ENCODE measurements at regions not wholly inside any gene's neighbourhood (a gene's known extent, or its start where the extent isn't known, plus 50 kb on each side); places are given as distances from the start of the nearest gene placed in this dataset.

GRCh38 chr4:27119239-27119638, 258.6 kb downstream of the STIM2 start:
- CTCF ChIA-PET: no interaction called here
- no peak for ATAC-seq
- Histone ChIP-seq H3K36me3 (ENCODE audit: control insufficient read depth in 2 of 2, insufficient read depth in 2 of 2, low read length in 1 of 2) (no peaks in the 10 kb centered on the region), H3K4me2 (ENCODE audit: control insufficient read depth, insufficient read depth) (no peak overlapping the region), H4K20me1 (ENCODE audit: control insufficient read depth, insufficient read depth) (no peaks in the 10 kb centered on the region), H3K27me3 (replicated peaks in 1 of 2; ENCODE audit: control insufficient read depth in 2 of 2, insufficient read depth in 2 of 2, low read length in 1 of 2) (no peaks in the 10 kb centered on the region), H3K4me1 (ENCODE audit: control insufficient read depth, insufficient read depth, low read length) (no peaks in the 10 kb centered on the region), H2AFZ (ENCODE audit: control insufficient read depth, low read depth, low read length) (no peak overlapping the region), H3K9ac (ENCODE audit: control insufficient read depth, insufficient read depth, low read length) (no peak overlapping the region), H3K9me3 (replicated peaks; ENCODE audit: control insufficient read depth, insufficient read depth, low read length) (no peaks in the 10 kb centered on the region), H3K4me3 (no peak overlapping the region), H3K27ac (ENCODE audit: control insufficient read depth, insufficient read depth) (no peak overlapping the region), H3K79me2 (ENCODE audit: control insufficient read depth, insufficient read depth, low read length) (no peaks in the 10 kb centered on the region)
- TF ChIP-seq BCL3 (IDR thresholded peaks at IDR 0.05; ENCODE audit: borderline replicate concordance, insufficient read depth, low read depth, low read length, poor library complexity, severe bottlenecking) (no peak), SREBF2 (IDR thresholded peaks at IDR 0.05; ENCODE audit: low read length) (no peak), ATF7 (IDR thresholded peaks at IDR 0.05; ENCODE audit: low read depth) (no peak), ZBTB33 (IDR thresholded peaks at IDR 0.05) (no peak), HCFC1 (IDR thresholded peaks at IDR 0.05; ENCODE audit: low read length) (no peak), FOXM1 (IDR thresholded peaks at IDR 0.05; ENCODE audit: low read depth, low read length) (no peak), BRCA1 (IDR thresholded peaks at IDR 0.05; ENCODE audit: low read depth, low read length) (no peak), MEF2A (IDR thresholded peaks at IDR 0.05; ENCODE audit: insufficient read depth, low read depth, low read length) (no peak), CBFB (IDR thresholded peaks at IDR 0.05; ENCODE audit: low read depth) (no peak), NKRF (conservative IDR thresholded peaks at IDR 0.05) (no peak), WRNIP1 (IDR thresholded peaks at IDR 0.05; ENCODE audit: borderline replicate concordance, low read depth, low read length) (no peak), ETV6 (conservative IDR thresholded peaks at IDR 0.05 in 1 of 2, IDR thresholded peaks at IDR 0.05 in 1 of 2; ENCODE audit: borderline replicate concordance in 1 of 2, low read depth in 1 of 2) (no peak), JUND (IDR thresholded peaks at IDR 0.05; ENCODE audit: low read depth, low read length) (no peak), NFYA (IDR thresholded peaks at IDR 0.05; ENCODE audit: borderline replicate concordance, low read depth, low read length) (no peak)
- SMC1A ChIA-PET (ENCODE audit: uncharacterized antibody, unreplicated experiment): no interaction called here
- FAIRE-seq: no peak
- DNase-seq (ENCODE audit: low read depth, low spot score): no peak
- intact Hi-C loops (cut with micrococcal nuclease; ENCODE audit: unreplicated experiment): no loop called here
- WGBS (ENCODE audit: insufficient coverage, insufficient replicate concordance, low lambda C conversion rate, missing lambda C conversion rate): 37% methylated on average over 5 of the region's 5 CpGs
- POLR2A ChIA-PET: no interaction called here
- BruUV-seq (replicated peaks): no TSS peak
- RAD21 ChIA-PET (ENCODE audit: unreplicated experiment): no interaction called here
- in situ Hi-C loops (cut with MboI): no loop called here

Data from GM12878 (cell line).